Activated T-helper 2 cell treated with anti-CD3 and anti-CD28 coated beads, Interferon-gamma antibody, Interleukin-2, Interleukin-4, amounts not matched to agents 10 μg/mL and 5 μg/mL and 100 μg/mL, durations not matched to agents 14 hours and 24 hours and 36 hours (primary cell): ENCODE measurements at regions not wholly inside any gene's neighbourhood (a gene's known extent, or its start where the extent isn't known, plus 50 kb on each side); places are given as distances from the start of the nearest gene placed in this dataset.

ENCODE experiments used
- DNase-seq: peaks from one replicate; pipeline ENCODE4 v3.0.0; 2021; ENCODE audit warnings: low spot score
- H3K27ac Mint-ChIP-seq: one replicate; pipeline ENCODE4 v1.8.0; 2021; ENCODE audit warnings: mixed read lengths
- H3K27me3 Mint-ChIP-seq: one replicate; pipeline ENCODE4 v1.8.0; 2021; ENCODE audit warnings: low read depth, mixed read lengths
- H3K36me3 Mint-ChIP-seq: one replicate; pipeline ENCODE4 v1.8.0; 2021; ENCODE audit warnings: low read depth, mixed read lengths
- H3K4me1 Mint-ChIP-seq: one replicate; pipeline ENCODE4 v1.8.0; 2021; ENCODE audit warnings: low read depth, mixed read lengths
- H3K4me3 Mint-ChIP-seq: one replicate; pipeline ENCODE4 v1.8.0; 2021; ENCODE audit warnings: low read depth, mild to moderate bottlenecking, moderate library complexity, mixed read lengths
- H3K9me3 Mint-ChIP-seq: one replicate; pipeline ENCODE4 v1.8.0; 2021; ENCODE audit warnings: mixed read lengths
- intact Hi-C: fragments of 100-400 bp; cut with micrococcal nuclease; formaldehyde crosslinking; loops from one replicate; pipeline ENCODE4 v1.15.1; 2023

DNA sequence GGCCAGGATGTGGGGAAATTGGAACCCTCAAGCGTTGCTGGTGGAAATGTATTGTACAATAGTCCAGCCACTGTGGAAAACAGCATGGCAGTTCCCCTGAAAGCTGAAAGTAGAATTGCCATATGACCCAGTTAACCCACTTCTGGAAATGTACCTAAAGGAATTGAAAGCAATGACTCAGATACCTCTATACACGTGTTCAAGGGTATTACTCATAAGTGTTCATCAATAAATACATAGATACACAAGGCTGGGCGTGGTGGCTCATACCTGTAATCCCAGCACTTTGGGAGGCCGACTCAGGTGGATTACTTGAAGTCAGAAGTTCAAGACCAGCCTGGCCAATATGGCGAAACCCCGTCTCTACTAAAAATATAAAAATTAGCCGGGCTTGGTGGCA is 71.9 kb upstream of the IRS2 start:
- H3K9me3 Mint-ChIP-seq, result no peaks in the 10 kb centered on the region
- peaks cover 34% of the 10 kb centered on the region for H3K27me3 Mint-ChIP-seq
- no peaks in the 10 kb centered on the region for H3K4me1 Mint-ChIP-seq
- intact Hi-C loops, result no loop called here
- no peak overlapping the region for H3K27ac Mint-ChIP-seq
- DNase-seq, result no peak
- H3K36me3 Mint-ChIP-seq, result no peaks in the 10 kb centered on the region
- no peak overlapping the region for H3K4me3 Mint-ChIP-seq

DNA sequence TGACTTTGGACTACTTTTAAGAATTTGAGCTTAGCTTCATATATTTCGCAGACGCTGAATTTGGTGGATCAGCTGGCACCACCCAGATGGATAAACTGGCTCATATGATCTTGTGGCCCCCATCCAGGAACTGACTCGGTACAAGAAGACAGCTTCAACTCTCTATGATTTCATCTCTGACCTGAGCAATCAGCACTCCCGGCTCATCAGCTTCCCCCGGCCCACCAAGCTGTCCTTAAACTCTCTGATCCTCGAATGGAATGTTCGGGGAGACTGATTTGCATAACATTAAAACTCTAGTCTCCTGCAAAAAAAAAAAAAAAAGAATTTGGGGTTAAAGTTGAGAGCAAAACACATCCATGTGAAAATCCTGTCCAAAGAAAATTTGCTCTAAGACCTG is 71.4 kb upstream of the IRS2 start:
- no peak for DNase-seq
- Mint-ChIP-seq H3K9me3 (no peaks in the 10 kb centered on the region), H3K27ac (no peak overlapping the region), H3K4me1 (no peaks in the 10 kb centered on the region), H3K27me3 (peaks cover 30% of the 10 kb centered on the region), H3K36me3 (no peaks in the 10 kb centered on the region), H3K4me3 (no peak overlapping the region)
- intact Hi-C loops, result no loop called here

GRCh38 chr13:109857325-109857724 is 70.9 kb upstream of the IRS2 start:
- no peaks in the 10 kb centered on the region for H3K36me3 Mint-ChIP-seq
- intact Hi-C loops, result no loop called here
- H3K4me1 Mint-ChIP-seq, result no peaks in the 10 kb centered on the region
- DNase-seq, result no peak
- peaks cover 28% of the 10 kb centered on the region for H3K27me3 Mint-ChIP-seq
- H3K9me3 Mint-ChIP-seq, result no peaks in the 10 kb centered on the region
- no peak overlapping the region for H3K4me3 Mint-ChIP-seq
- H3K27ac Mint-ChIP-seq, result no peak overlapping the region

DNA sequence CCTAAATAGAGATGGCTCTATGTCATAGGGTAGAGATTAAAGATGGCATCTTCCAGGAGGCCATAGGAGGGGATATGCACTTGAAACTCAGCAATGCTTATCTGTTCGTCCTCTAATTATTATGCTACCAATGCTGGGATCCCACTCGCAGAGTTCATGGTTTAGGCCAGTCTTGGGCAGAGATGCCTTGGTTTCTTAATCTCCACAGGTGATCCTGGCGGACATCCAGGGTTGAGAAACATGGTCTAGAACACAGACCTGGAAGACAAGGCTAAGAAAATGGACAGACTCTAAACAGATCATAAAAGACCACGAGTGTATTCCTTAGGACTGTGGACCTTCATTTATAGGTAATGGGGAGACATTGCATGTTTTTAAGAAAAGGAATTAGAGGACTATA is 70.0 kb upstream of the IRS2 start:
- Mint-ChIP-seq H3K9me3 (no peaks in the 10 kb centered on the region), H3K4me3 (no peak overlapping the region), H3K36me3 (no peaks in the 10 kb centered on the region), H3K4me1 (no peaks in the 10 kb centered on the region), H3K27me3 (peaks cover 22% of the 10 kb centered on the region), H3K27ac (no peak overlapping the region)
- no peak for DNase-seq
- intact Hi-C loops, result no loop called here

DNA sequence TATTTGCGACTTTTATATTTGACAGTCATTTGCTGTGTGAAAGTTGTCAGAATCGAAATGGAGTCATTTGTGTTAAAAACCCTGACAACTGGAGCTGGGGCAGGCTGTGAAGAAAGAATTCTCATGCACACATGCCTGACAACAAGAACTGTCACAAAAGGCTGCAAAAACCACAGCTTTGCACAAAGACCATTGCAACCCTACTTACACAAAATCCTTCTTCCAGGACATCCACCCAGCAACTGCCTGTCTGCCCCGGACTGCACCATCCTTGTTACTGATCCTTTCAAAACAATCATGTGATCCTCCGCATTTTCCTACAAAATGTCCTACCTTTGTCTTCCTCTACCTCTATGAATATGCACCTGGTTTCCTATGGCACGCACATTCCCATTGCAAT is 66.8 kb upstream of the IRS2 start:
- H3K27me3 Mint-ChIP-seq, result peaks cover 21% of the 10 kb centered on the region
- DNase-seq, result no peak
- no peak overlapping the region for H3K4me3 Mint-ChIP-seq
- no peak overlapping the region for H3K27ac Mint-ChIP-seq
- intact Hi-C loops, result no loop called here
- no peaks in the 10 kb centered on the region for H3K9me3 Mint-ChIP-seq
- no peaks in the 10 kb centered on the region for H3K36me3 Mint-ChIP-seq
- no peaks in the 10 kb centered on the region for H3K4me1 Mint-ChIP-seq

GRCh38 chr13:109846185-109846584 is 59.8 kb upstream of the IRS2 start:
- intact Hi-C loops, result no loop called here
- Mint-ChIP-seq H3K27ac (no peak overlapping the region), H3K9me3 (no peaks in the 10 kb centered on the region), H3K36me3 (no peaks in the 10 kb centered on the region), H3K27me3 (peaks cover 15% of the 10 kb centered on the region), H3K4me3 (no peak overlapping the region), H3K4me1 (no peaks in the 10 kb centered on the region)
- DNase-seq, result no peak

GRCh38 chr13:109844396-109844795 is 58.0 kb upstream of the IRS2 start:
- no peak overlapping the region for H3K4me3 Mint-ChIP-seq
- H3K4me1 Mint-ChIP-seq, result peaks cover 12% of the 10 kb centered on the region
- peaks cover 14% of the 10 kb centered on the region for H3K27me3 Mint-ChIP-seq
- DNase-seq, result no peak
- H3K36me3 Mint-ChIP-seq, result no peaks in the 10 kb centered on the region
- intact Hi-C loops, result no loop called here
- H3K9me3 Mint-ChIP-seq, result no peaks in the 10 kb centered on the region
- H3K27ac Mint-ChIP-seq, result no peak overlapping the region

- Mint-ChIP-seq H3K4me1 (peaks cover 12% of the 10 kb centered on the region), H3K27me3 (peaks cover 16% of the 10 kb centered on the region), H3K36me3 (no peaks in the 10 kb centered on the region), H3K9me3 (no peaks in the 10 kb centered on the region), H3K4me3 (no peak overlapping the region), H3K27ac (no peak overlapping the region)
- no peak for DNase-seq
- intact Hi-C loops, result no loop called here
These were observed 57.3 kb upstream of the IRS2 start for GRCh38 chr13:109843695-109844094.

GRCh38 chr13:109842212-109842920 is 56.0 kb upstream of the IRS2 start:
- no peaks in the 10 kb centered on the region for H3K9me3 Mint-ChIP-seq
- H3K4me1 Mint-ChIP-seq, result peaks cover 12% of the 10 kb centered on the region
- H3K36me3 Mint-ChIP-seq, result no peaks in the 10 kb centered on the region
- no peak overlapping the region for H3K4me3 Mint-ChIP-seq
- H3K27ac Mint-ChIP-seq, result no peak overlapping the region
- H3K27me3 Mint-ChIP-seq, result peaks cover 16% of the 10 kb centered on the region
- no peak for DNase-seq
- intact Hi-C loops, result no loop called here

DNA sequence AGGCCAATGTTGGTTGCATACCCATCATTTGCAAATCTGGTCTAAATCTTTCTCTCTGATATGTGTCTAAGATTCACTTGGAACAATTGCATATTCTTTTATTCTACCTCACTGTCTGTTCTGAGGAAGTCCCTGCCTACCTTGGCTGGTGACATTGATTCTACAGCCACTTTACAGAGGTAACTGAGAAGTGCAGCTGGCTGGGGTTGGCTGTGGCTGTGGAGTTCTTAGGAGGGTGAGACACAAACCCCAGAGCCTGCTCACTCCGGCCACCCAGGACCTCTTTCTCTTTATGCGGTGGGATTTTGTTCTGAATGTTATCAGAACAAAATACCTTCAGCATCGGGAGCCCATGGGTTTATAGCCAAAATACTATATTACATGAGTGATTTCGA is 54.5 kb upstream of the IRS2 start:
- no peaks in the 10 kb centered on the region for H3K9me3 Mint-ChIP-seq

GRCh38 chr13:109840201-109840892 is 54.0 kb upstream of the IRS2 start:
- Mint-ChIP-seq H3K4me3 (no peak overlapping the region), H3K4me1 (peaks cover 12% of the 10 kb centered on the region), H3K36me3 (no peaks in the 10 kb centered on the region), H3K27me3 (peaks cover 12% of the 10 kb centered on the region), H3K9me3 (no peaks in the 10 kb centered on the region), H3K27ac (no peak overlapping the region)
- intact Hi-C loops, result loop anchor here (2.0 kb wide), 1 partner anchor 54 kb away; the partner anchor contains the start of gene IRS2
- no peak for DNase-seq

More for the DNA sequence above, 54.5 kb upstream of the IRS2 start:
- intact Hi-C loops, result loop anchor here (2.0 kb wide), 1 partner anchor 54 kb away; the partner anchor contains the start of gene IRS2
- H3K4me3 Mint-ChIP-seq, result no peak overlapping the region
- H3K27ac Mint-ChIP-seq, result no peak overlapping the region
- no peaks in the 10 kb centered on the region for H3K36me3 Mint-ChIP-seq
- H3K4me1 Mint-ChIP-seq, result peaks cover 12% of the 10 kb centered on the region
- no peak for DNase-seq
- H3K27me3 Mint-ChIP-seq, result peaks cover 12% of the 10 kb centered on the region

DNA sequence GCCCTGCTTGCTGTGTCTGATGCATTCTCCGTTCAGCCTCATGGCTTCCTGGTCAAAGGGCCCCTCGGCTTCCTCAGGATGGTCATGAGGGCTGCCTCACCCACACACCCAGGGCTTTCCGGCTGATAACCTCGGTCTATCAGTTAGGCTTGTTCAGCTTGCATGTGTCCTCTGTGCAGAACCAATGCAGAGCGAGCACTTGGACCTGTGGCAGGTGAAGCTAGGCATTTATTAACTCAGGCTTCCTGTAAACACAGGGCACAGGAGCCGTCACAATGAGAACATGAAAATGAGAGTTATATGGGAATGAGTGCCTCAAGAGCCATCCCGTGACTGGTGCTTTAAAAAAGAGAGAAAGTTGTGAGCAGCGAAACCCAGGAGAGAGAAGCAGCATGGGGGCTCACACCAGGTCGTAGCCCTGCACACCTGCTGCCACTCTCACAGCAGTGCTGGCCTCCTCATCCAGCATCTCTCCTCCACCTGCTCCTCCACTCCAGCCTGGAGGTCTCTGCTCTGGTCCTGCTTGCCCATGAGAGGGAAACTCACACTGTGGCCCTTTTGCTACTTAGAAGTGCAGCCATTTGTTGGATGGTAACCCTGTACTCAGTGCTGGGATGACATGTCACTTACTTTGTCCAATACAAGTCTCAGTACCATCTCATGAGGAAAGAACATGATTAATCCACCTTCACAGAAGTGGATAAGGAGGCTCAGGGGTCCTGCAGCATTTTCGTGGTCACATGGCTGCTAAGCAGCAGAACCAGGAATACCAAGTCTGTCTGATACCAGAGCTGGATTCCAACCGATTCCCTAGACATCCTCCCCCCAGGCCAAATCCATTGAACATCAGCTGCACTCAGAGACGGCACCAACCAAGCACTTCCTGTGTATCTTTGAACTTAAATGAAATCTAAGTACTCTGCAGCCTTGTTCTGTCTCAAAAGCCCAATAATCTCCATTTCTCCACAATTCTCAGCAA is 50.5 kb upstream of the IRS2 start:
- Mint-ChIP-seq H3K36me3 (no peaks in the 10 kb centered on the region), H3K27ac (no peak overlapping the region), H3K9me3 (no peaks in the 10 kb centered on the region), H3K4me1 (peaks cover 12% of the 10 kb centered on the region), H3K4me3 (no peak overlapping the region), H3K27me3 (peaks cover 24% of the 10 kb centered on the region)
- no peak for DNase-seq
- intact Hi-C loops, result no loop called here
